EL (cell line): ENCODE measurements at regions not wholly inside any gene's neighbourhood (a gene's known extent, or its start where the extent isn't known, plus 50 kb on each side); places are given as distances from the start of the nearest gene placed in this dataset.
"Not testable (repeated sequence)": the region's sequence is repeated elsewhere in the genome, so short reads cannot be mapped to it uniquely, and the experiment has no call there.

Source experiments
- DNase-seq: peaks from one replicate; pipeline ENCODE4 v3.0.0-alpha.2; 2016

DNA sequence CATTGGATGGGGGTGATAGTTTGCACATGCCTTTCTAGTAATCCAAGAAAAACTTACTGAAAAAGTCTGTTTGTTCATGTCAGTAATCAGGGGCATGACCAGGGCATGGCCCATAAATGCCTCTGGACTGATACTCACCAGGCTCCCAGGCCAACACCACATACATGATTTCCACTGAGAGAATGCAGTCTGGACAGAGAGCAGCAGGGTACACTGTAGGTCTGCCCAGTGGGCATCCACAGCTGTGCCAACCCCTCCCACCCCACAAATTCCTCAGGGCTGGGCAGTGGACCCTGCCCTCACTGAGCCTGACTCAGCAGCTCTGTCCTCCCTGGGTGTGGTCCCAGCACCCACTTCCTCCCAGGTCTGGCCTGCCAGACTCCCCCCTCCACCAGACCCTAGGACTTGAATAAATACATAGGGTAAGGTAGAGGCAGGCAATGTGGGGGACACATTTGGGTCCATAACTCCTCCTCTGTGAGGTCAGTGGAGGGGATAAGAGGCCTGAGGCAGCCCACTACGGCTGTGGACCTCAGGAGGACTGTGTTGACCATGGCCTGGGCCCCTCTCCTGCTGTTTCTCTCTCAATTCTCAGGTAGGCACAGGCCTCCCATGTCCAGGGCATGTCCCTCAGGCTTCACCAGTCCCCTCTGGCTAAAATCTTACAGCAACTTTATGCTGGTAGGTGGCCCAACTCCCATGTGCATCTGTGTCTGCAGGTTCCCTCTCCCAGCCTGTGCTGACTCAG is 92.2 kb upstream of the TOP3B start:
- peak; percentile 8 for DNase-seq

- DNase-seq = no peak
These were observed 91.4 kb upstream of the TOP3B start for GRCh38 chr22:22073769-22074561.

DNA sequence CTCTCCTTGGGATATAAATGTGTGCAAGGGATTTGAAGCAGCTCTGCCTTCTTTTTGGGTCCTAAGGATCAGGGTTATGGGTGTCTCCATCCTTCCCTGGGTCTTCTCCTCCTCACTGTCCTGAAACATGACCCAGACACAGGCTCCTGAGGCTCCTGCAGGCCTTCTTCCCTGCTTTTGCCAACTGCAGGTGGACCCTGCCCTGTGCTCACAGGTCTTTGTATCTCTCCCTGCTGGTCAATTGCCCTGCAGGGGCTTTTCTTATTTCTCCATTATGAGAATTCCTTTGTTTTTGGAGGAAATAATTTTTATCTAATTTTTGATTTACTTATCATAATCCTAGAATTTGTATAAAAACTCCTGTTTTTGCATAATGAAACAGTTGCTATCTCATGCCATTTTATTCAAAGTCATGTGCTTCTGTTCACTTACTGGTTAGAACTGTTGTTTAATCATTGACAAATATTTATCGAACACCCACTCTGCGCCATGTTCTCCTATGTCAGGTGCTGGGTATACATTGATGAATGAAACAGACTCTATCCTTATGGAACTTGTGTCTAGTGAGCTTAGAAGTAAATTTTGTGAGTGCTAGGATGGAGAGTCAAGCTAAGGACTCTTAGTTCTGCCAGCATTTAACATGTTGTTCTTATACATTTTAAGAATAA is 89.7 kb upstream of the TOP3B start:
- DNase-seq = no peak

DNA sequence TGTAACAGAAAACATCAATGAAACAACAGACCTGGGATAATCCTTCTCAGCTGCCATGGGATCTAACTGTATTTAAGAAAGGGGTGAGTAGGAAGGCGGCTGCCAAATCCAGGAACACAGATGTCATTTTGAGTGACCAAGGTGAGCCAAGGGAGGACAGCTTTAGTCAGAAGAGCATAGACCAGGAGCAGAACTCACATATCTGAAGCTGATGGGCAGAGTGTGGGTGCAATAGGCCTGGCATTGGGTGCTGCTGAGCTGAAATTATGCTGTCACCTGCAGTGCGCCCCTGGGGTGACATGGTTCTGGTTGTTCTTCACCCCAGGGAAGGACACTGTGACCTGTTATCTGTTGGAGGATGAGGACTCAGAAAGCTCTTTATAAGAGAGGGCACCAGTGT is 88.9 kb upstream of the TOP3B start:
- no peak for DNase-seq

GRCh38 chr22:22070371-22070824 is 87.8 kb upstream of the TOP3B start:
- DNase-seq = no peak

GRCh38 chr22:22069450-22070370 is 87.1 kb upstream of the TOP3B start:
- DNase-seq = no peak

DNA sequence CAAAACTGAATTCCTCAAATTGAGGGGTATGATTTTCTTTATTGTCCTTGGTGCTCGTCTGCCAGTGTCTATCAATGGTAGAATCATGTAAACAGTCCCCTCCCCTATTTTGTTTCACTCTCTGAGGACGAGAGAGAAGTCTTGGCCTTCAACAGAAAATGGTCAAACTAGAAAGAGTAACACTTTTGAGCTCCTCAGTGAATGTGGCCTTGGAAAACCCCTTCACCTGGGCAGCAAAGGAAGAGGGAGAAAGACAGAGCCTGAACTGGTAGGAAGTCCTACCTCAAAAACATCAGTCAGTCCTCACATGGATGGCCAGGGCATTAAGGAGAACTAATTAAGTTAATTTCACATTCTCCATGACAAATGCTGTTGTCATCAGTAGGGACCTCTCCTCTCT is 86.1 kb upstream of the TOP3B start:
- DNase-seq = no peak

- DNase-seq = no peak
These were observed 85.4 kb upstream of the TOP3B start for GRCh38 chr22:22068025-22068424.

DNA sequence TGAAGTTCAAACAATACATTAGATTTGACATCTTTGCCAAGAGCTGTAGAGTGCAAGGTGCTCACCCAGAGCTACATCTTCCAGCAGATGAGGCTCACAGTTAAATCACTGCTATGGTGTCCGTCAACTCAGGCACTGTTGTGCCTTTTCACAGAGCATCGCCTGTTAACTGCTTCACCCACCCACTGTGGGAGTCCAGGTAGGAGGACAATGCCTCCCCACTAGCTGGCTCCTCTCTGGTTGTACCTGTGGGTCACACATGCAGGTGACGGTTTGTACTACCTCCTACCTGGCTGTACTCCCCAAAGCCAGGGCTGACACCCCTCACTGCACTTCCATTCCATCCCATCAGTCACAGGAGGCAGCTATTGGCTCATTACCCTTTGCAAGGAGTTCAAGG is 84.6 kb upstream of the TOP3B start:
- no peak for DNase-seq

DNA sequence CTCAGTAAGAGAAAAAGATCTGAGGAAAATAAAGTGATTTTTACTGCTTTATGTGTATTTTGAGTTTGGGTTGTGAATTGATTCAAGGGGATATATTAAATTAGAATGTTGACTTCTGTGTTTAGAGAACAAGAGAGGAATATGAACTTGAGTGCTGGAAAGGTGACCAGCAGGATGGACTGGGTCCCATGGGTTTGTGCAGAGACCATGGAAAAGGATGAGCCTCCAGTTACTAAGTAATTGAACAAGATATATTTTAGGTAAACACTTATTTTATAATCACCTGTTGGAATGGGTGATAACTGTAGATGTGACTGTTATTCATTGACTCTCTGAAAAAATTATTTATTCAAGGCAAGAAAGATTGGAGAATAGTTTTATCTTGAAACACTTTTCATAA is 82.0 kb upstream of the TOP3B start:
- no peak for DNase-seq

GRCh38 chr22:22062306-22062793 is 79.8 kb upstream of the TOP3B start:
- no peak for DNase-seq

DNA sequence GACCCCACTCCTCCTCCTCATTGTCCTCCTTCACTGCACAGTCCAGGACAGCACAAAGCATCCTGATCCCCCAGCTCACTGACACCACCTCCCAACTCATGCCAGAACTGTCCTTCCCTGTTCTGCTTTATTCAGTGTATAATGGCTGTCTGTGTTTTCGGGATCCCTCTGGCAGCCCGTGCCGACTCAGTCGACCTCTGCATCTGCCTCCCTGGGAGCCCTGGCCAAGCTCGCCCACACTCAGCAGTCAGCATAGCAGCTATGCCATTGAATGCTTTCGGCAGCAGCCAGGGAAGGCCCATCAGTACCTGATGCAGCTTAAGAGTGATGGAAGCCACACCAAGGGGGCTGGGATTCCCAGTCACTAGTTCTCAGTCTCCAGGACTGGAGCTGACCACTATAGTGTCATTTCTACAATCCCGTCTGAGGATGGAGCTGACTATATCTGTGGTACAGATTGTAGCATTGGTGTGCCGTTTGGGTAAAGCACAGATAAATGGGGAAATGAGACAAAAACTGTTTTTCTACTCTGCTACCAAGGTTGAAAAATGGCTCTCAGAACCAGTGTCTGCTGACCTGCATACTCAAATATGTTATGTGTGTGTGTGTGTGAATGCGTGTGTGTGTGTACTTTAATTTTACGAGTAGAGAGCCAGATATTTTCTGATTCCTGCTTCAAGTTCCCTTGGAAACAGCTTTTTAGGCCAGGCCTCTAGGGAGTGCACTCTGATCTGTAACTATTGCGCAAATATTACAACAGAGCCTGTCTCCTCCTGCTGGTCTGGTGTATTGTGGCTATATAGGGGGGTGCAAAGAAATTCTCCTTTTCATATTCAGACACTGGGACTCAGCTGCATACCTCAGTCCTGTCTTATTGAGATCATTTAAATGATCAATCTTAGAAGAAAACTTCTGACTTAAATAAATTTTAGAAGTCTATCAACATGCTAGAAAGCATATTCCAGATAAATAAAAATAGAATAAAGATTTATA is 78.8 kb upstream of the TOP3B start:
- DNase-seq = peak; percentile 22

DNA sequence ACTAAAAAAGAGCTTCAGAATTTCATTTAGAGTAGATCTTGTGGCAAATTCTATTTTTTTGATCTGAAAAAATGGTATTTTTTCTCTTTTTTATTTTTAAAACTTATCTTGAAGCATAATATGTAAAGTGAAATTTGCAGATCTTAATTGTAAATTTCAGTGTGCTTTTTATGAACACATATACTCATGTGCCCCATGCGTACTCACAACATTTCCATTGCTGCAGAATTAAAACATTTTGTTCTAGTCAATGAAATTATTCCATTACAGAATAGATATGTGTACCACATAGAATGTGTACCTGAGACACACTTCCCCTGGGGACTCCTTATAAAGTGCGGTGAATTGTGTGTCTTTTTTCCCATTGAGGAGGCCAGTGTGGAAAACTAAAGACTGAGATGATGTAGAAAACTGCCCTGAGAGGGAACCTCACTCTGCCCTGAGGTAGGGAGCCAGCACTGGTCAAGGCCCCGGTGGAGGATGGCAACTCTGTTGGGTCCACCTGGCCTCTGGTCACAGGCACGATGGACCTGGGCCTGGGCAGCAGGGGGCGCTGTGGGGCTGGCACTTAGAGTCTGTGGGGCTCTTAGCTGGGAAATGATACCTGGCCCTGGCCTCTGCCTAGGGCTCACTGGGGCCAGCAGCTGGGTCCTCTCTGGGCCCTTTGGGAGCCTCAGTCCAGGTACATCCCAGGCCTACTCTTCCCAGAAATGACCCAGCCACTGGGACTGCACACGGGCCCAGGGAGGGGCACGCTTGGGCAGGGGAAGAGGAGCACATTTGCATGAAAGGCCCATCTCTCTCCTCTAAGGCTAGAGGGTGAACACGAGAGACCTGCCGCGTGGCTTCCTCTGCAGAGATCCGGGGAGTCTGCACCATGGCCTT is 77.9 kb upstream of the TOP3B start:
- DNase-seq = peak; percentile 29

- no peak for DNase-seq
These were observed 76.9 kb upstream of the TOP3B start for GRCh38 chr22:22059291-22060002.

GRCh38 chr22:22058633-22059290 is 76.2 kb upstream of the TOP3B start:
- DNase-seq = no peak

- no peak for DNase-seq
These were observed 75.2 kb upstream of the TOP3B start for GRCh38 chr22:22057617-22058378.

- not testable (repeated sequence) for DNase-seq
These were observed 74.4 kb upstream of the TOP3B start for GRCh38 chr22:22056809-22057594.
